Breast epithelium (tissue), 3 donors: ENCODE measurements at regions not wholly inside any gene's neighbourhood (a gene's known extent, or its start where the extent isn't known, plus 50 kb on each side); places are given as distances from the start of the nearest gene placed in this dataset.
A peak's percentile ranks its signal among the peaks of the same experiment; 100 is the strongest.

Experiments used
- POLR2A ChIP-seq: fragments of 450-650 bp; IDR thresholded peaks from one replicate; pipeline ENCODE4 v1.6.1; 2016; ENCODE audit warnings: antibody characterized with exemption, mild to moderate bottlenecking, moderate library complexity
- TF ChIP-seq, protein P1 (sequence below), 3 donors: fragments of 450-650 bp; IDR thresholded peaks; one replicate each; pipeline ENCODE4 v1.5.1; 2016 to 2017; ENCODE audit warnings: antibody characterized with exemption in 3 of 3, mild to moderate bottlenecking in 3 of 3, moderate library complexity in 3 of 3

DNA sequence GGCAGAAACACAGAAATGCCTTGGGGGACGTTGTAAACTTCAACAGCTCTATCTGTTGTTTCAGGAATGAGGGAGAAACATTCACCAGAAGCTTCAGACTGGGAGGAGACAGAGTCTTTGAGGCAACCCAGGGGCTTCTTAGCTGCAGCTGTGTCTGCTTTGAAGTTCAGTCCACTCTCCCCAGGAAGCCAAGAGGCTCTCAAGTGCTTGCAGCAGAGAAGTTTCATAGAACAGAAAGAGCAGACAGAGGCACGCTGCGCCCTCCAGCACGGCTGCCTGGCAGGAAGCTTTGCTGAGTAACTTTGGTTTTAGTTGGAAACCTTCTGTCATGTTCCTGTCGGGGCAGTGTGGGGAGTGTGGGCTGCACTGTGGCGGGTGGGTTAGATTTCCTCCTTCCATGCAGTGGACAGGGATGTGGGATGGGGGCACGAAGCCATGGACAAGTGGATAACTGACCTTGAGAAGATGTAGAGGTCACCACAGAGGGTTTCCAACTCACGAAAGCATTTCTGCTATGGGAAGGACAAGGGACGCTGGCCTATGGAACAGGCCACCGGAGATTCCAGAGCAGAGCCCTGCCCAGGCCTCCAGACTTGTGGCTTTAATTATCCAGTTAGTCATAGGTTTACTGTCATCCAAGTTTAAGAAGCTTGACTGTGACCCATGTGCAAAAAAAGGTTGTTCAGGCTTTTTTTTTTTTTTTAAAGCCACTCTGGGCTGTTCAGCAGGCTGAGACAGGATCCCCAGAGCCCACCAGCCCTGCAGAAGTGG lies 107.7 kb downstream of the ARF6 start:
- TF ChIP-seq, protein P1, sequence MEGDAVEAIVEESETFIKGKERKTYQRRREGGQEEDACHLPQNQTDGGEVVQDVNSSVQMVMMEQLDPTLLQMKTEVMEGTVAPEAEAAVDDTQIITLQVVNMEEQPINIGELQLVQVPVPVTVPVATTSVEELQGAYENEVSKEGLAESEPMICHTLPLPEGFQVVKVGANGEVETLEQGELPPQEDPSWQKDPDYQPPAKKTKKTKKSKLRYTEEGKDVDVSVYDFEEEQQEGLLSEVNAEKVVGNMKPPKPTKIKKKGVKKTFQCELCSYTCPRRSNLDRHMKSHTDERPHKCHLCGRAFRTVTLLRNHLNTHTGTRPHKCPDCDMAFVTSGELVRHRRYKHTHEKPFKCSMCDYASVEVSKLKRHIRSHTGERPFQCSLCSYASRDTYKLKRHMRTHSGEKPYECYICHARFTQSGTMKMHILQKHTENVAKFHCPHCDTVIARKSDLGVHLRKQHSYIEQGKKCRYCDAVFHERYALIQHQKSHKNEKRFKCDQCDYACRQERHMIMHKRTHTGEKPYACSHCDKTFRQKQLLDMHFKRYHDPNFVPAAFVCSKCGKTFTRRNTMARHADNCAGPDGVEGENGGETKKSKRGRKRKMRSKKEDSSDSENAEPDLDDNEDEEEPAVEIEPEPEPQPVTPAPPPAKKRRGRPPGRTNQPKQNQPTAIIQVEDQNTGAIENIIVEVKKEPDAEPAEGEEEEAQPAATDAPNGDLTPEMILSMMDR (IDR thresholded peaks at IDR 0.05), result peak in 1 of 3 donors; percentile 10
- no peak for TF ChIP-seq POLR2A
